Endodermal cell (in vitro differentiated cells): ENCODE measurements at regions not wholly inside any gene's neighbourhood (a gene's known extent, or its start where the extent isn't known, plus 50 kb on each side); places are given as distances from the start of the nearest gene placed in this dataset.
A peak's percentile ranks its signal among the peaks of the same experiment; 100 is the strongest.

Source experiments
- DNase-seq: peaks from one replicate; pipeline ENCODE4 v3.0.0-alpha.2; 2017
- H3K27ac ChIP-seq: 2 replicates; pipeline ENCODE4 v1.5.1; 2013; ENCODE audit warnings: mild to moderate bottlenecking, low read depth, low read length, moderate library complexity
- H3K27me3 ChIP-seq: 2 replicates; pipeline ENCODE4 v1.6.1; 2013; ENCODE audit warnings: mild to moderate bottlenecking, low read length, moderate library complexity; ENCODE audit not compliant: insufficient read depth, control insufficient read depth, poor library complexity, severe bottlenecking
- H3K36me3 ChIP-seq: 2 replicates; pipeline ENCODE4 v1.7.0; 2013; ENCODE audit warnings: mild to moderate bottlenecking, low read length, moderate library complexity; ENCODE audit not compliant: control insufficient read depth, insufficient read depth
- H3K4me1 ChIP-seq: one replicate; pipeline ENCODE4 v1.7.0; 2013; ENCODE audit warnings: low read length; ENCODE audit not compliant: control insufficient read depth, insufficient read depth
- H3K4me3 ChIP-seq: 2 replicates; pipeline ENCODE4 v1.5.1; 2013; ENCODE audit warnings: mild to moderate bottlenecking, low read length, moderate library complexity
- H3K9ac ChIP-seq: 2 replicates; pipeline ENCODE4 v1.6.1; 2013; ENCODE audit warnings: mild to moderate bottlenecking, low read length, moderate library complexity; ENCODE audit not compliant: poor library complexity, severe bottlenecking; ENCODE audit errors: extremely low read depth
- H3K9me3 ChIP-seq: 2 replicates; pipeline ENCODE4 v1.6.1; 2013; ENCODE audit warnings: mild to moderate bottlenecking, low read length, moderate library complexity; ENCODE audit not compliant: control insufficient read depth
- H3K27ac Mint-ChIP-seq: 2 replicates; pipeline ENCODE4 v1.8.0; 2020; ENCODE audit warnings: mixed read lengths
- H3K27me3 Mint-ChIP-seq: 2 replicates; pipeline ENCODE4 v1.8.0; 2021; ENCODE audit warnings: mild to moderate bottlenecking, mixed read lengths; ENCODE audit not compliant: insufficient read depth
- H3K36me3 Mint-ChIP-seq: 2 replicates; pipeline ENCODE4 v1.8.0; 2020; ENCODE audit warnings: low read depth, mixed read lengths
- H3K4me1 Mint-ChIP-seq: 2 replicates; pipeline ENCODE4 v1.8.0; 2020; ENCODE audit warnings: mixed read lengths
- H3K4me3 Mint-ChIP-seq: 2 replicates; pipeline ENCODE4 v1.8.0; 2020; ENCODE audit warnings: mild to moderate bottlenecking, moderate library complexity, mixed read lengths
- H3K9me3 Mint-ChIP-seq: 2 replicates; pipeline ENCODE4 v1.8.0; 2020; ENCODE audit warnings: mild to moderate bottlenecking, mixed read lengths
- WGBS, 2 experiments: methylation state at CpG; one replicate each; pipeline versions ENCODE4 v1.1.5 to v1.1.7; 2013; ENCODE audit warnings: missing lambda C conversion rate in 2 of 2, mixed read lengths in 1 of 2; ENCODE audit not compliant: insufficient coverage in 1 of 2, insufficient read length in 1 of 2; 5-methylcytosine and 5-hydroxymethylcytosine counted together
- TF ChIP-seq, protein P1 (sequence below): fragments of 200-600 bp; sonication (generic); conservative IDR thresholded peaks from 2 replicates; pipeline ENCODE4 v1.5.0; 2021; ENCODE audit warnings: antibody characterized with exemption, mild to moderate bottlenecking

DNA sequence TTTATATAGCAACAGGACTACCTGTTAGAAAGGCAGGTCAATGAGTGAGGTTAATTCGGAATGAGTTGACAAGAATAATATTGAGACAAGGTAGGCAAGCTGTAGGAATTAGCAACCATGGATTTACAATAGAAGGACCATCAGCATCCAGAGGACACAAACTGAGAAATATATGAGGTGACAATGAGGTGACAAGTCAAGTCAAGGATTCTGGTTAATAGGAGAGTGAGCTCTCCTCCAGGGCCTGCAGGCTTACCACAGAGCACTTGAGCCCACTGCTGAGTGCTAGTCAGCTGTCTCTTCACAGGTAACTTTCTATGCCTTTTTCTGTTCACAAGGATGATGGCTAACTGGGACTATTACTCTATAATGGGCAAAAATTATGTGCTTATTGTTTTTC, 227.2 kb downstream of the MRPS30 start:
- H3K9me3 ChIP-seq, result no peaks in the 10 kb centered on the region
- no peak overlapping the region for H3K27ac ChIP-seq
- no peaks in the 10 kb centered on the region for H3K36me3 ChIP-seq
- WGBS, 2 experiments, result 45 to 66% methylated on average over 1 of the region's 1 CpG
- DNase-seq, result peak; percentile 80
- H3K27me3 ChIP-seq, result peaks cover 9% of the 10 kb centered on the region
- H3K4me3 ChIP-seq, result no peak overlapping the region
- Mint-ChIP-seq H3K4me1 (peaks cover 16% of the 10 kb centered on the region), H3K27ac (no peak overlapping the region), H3K9me3 (no peaks in the 10 kb centered on the region), H3K27me3 (peaks cover 41% of the 10 kb centered on the region), H3K4me3 (no peak overlapping the region), H3K36me3 (no peaks in the 10 kb centered on the region)
- H3K4me1 ChIP-seq, result no peaks in the 10 kb centered on the region
- TF ChIP-seq, protein P1, sequence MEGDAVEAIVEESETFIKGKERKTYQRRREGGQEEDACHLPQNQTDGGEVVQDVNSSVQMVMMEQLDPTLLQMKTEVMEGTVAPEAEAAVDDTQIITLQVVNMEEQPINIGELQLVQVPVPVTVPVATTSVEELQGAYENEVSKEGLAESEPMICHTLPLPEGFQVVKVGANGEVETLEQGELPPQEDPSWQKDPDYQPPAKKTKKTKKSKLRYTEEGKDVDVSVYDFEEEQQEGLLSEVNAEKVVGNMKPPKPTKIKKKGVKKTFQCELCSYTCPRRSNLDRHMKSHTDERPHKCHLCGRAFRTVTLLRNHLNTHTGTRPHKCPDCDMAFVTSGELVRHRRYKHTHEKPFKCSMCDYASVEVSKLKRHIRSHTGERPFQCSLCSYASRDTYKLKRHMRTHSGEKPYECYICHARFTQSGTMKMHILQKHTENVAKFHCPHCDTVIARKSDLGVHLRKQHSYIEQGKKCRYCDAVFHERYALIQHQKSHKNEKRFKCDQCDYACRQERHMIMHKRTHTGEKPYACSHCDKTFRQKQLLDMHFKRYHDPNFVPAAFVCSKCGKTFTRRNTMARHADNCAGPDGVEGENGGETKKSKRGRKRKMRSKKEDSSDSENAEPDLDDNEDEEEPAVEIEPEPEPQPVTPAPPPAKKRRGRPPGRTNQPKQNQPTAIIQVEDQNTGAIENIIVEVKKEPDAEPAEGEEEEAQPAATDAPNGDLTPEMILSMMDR, result no peak
- H3K9ac ChIP-seq, result no peak overlapping the region

DNA sequence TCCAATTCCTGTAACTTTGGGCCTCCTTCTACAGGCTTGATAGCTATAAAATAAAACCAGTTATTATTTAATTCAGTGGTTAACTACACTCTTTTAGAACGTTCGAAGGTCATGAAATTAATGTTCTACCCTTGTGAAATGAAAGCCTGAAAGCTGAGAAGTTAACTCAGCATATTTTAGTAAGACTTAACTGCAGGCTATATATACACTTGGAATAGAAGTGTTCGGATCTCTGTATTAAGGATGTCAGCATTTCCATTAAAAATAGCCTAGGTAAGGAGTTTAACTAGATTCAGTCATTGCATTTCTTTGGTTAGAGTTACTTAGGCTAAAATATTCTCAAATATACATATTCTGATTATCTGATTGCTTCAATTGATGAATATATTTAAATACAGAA, 229.2 kb downstream of the MRPS30 start:
- no peak overlapping the region for H3K27ac ChIP-seq
- 80 to 95% methylated on average over 2 to 3 of the region's 3 CpGs for WGBS, 2 experiments
- TF ChIP-seq, protein P1, result no peak
- peaks cover 9% of the 10 kb centered on the region for H3K27me3 ChIP-seq
- Mint-ChIP-seq H3K4me1 (peaks cover 16% of the 10 kb centered on the region), H3K36me3 (no peaks in the 10 kb centered on the region), H3K27ac (no peak overlapping the region), H3K9me3 (no peaks in the 10 kb centered on the region), H3K4me3 (no peak overlapping the region), H3K27me3 (peaks cover 35% of the 10 kb centered on the region)
- no peak overlapping the region for H3K9ac ChIP-seq
- no peaks in the 10 kb centered on the region for H3K36me3 ChIP-seq
- no peak for DNase-seq
- no peak overlapping the region for H3K4me3 ChIP-seq
- H3K9me3 ChIP-seq, result no peaks in the 10 kb centered on the region
- H3K4me1 ChIP-seq, result no peaks in the 10 kb centered on the region

DNA sequence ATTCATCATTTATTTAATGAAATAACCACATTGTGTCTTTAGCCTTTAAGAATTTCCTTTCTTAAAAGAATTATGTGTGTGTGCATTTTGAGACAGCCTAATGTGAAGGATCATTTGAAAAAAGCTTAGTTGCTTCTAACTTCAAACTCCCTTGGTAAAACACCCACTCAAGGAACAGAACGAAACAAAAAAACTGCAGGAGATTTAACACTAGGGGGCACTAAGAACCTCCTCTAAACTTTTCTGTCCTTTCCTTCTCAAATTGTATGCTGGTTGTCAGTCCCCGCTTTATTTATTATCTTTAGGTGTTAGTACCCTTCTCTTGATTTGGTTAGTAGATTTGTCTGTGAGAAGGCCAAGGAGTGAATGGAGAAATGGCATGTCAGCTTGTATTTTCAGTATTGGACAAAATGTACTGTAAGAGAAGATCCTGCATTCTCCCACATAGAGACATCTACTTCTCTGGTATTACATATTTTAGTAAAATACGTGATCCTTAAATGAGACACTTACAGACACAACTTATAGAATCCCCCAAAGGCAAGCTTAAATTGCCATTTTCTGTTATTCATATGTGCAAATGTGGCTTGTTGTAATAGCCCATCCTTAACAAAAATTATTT, 229.7 kb downstream of the MRPS30 start:
- no peaks in the 10 kb centered on the region for H3K36me3 Mint-ChIP-seq
- TF ChIP-seq, protein P1, result peak; percentile 87
- no peak overlapping the region for H3K27ac Mint-ChIP-seq
- Histone ChIP-seq H3K4me1 (no peaks in the 10 kb centered on the region), H3K9me3 (no peaks in the 10 kb centered on the region), H3K27me3 (peaks cover 9% of the 10 kb centered on the region), H3K36me3 (no peaks in the 10 kb centered on the region), H3K4me3 (no peak overlapping the region), H3K27ac (no peak overlapping the region), H3K9ac (no peak overlapping the region)
- no peaks in the 10 kb centered on the region for H3K9me3 Mint-ChIP-seq
- no peak for DNase-seq
- 48% methylated on average over 3 of the region's 3 CpGs; no CpG with 5 or more reads in 1 of the 2 experiments for WGBS, 2 experiments
- H3K4me1 Mint-ChIP-seq, result peaks cover 16% of the 10 kb centered on the region
- peaks cover 34% of the 10 kb centered on the region for H3K27me3 Mint-ChIP-seq
- H3K4me3 Mint-ChIP-seq, result no peak overlapping the region
